Iris pigment epithelial cell (primary cell): ENCODE measurements at regions not wholly inside any gene's neighbourhood (a gene's known extent, or its start where the extent isn't known, plus 50 kb on each side); places are given as distances from the start of the nearest gene placed in this dataset.
A peak's percentile ranks its signal among the peaks of the same experiment; 100 is the strongest.
"Not testable (repeated sequence)": the region's sequence is repeated elsewhere in the genome, so short reads cannot be mapped to it uniquely, and the experiment has no call there.

Experiments used
- DNase-seq: peaks from one replicate; pipeline ENCODE4 v3.0.0-alpha.2; 2011; ENCODE audit warnings: low read depth

- no peak for DNase-seq
Measured at GRCh38 chr5:28926422-28926821, 1888.0 kb upstream of the CDH9 start.

- no peak for DNase-seq
Measured at GRCh38 chr5:28917631-28918030, 1879.2 kb upstream of the CDH9 start.

GRCh38 chr5:28914297-28914696, 1875.9 kb upstream of the CDH9 start:
- DNase-seq: no peak

- DNase-seq: no peak
Measured at GRCh38 chr5:28903643-28904042, 1865.3 kb upstream of the CDH9 start.

GRCh38 chr5:28896949-28897348, 1858.6 kb upstream of the CDH9 start:
- DNase-seq: peak; percentile 1

GRCh38 chr5:28880936-28881335, 1842.5 kb upstream of the CDH9 start:
- DNase-seq: no peak

- DNase-seq: no peak
Measured at GRCh38 chr5:28877050-28877449, 1838.7 kb upstream of the CDH9 start.

GRCh38 chr5:28864006-28864405, 1825.6 kb upstream of the CDH9 start:
- no peak for DNase-seq

- DNase-seq: no peak
Measured at GRCh38 chr5:28862860-28863196, 1824.4 kb upstream of the CDH9 start.

- DNase-seq: no peak
Measured at GRCh38 chr5:28862137-28862859, 1823.9 kb upstream of the CDH9 start.

GRCh38 chr5:28855626-28856025, 1817.2 kb upstream of the CDH9 start:
- peak; percentile 8 for DNase-seq

GRCh38 chr5:28850320-28850921, 1812.0 kb upstream of the CDH9 start:
- peak; percentile 0 for DNase-seq

GRCh38 chr5:28831042-28831441, 1792.7 kb upstream of the CDH9 start:
- DNase-seq: no peak

- no peak for DNase-seq
Measured at GRCh38 chr5:28823231-28823630, 1784.8 kb upstream of the CDH9 start.

GRCh38 chr5:28822071-28822470, 1783.7 kb upstream of the CDH9 start:
- no peak for DNase-seq

- no peak for DNase-seq
Measured at GRCh38 chr5:28810751-28811136, 1772.4 kb upstream of the CDH9 start.

GRCh38 chr5:28809811-28810750, 1771.7 kb upstream of the CDH9 start:
- DNase-seq: no peak

- no peak for DNase-seq
Measured at GRCh38 chr5:28808967-28809810, 1770.8 kb upstream of the CDH9 start.

GRCh38 chr5:28807195-28807729, 1768.9 kb upstream of the CDH9 start:
- peak; percentile 16 for DNase-seq

GRCh38 chr5:28799035-28799434, 1760.6 kb upstream of the CDH9 start:
- not testable (repeated sequence) for DNase-seq

- no peak for DNase-seq
Measured at GRCh38 chr5:28788954-28789353, 1750.6 kb upstream of the CDH9 start.
